ENCODE measurements at regions not wholly inside any gene's neighbourhood (a gene's known extent, or its start where the extent isn't known, plus 50 kb on each side); places are given as distances from the start of the nearest gene placed in this dataset.

GRCh38 chr4:149927514-149927913 is 111.9 kb upstream of the IQCM start:
- in situ Hi-C loops (cut with MboI; ENCODE audit: low sequenced_read_pairs), result no loop called here

- in situ Hi-C loops (cut with MboI; ENCODE audit: low sequenced_read_pairs), result no loop called here
Observed at GRCh38 chr4:149928507-149928906, 112.9 kb upstream of the IQCM start.

DNA sequence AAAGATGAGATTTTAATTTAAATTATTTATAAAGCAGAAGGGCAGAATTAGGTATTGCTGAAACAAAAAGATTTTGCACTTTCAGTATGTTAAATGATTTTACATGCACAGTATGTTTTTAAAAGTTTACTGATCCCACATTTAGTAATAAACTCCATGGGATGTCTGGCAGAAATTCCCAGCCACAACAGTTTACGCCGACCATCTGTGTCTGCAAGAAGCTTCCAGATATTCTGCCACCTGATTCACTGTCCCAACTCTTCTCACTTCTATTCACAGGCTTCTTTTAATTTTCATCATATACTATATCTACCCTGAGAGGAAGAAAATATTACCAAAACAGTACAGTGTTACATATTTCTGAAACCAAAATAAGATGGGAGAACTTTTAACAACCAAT is 115.8 kb upstream of the IQCM start:
- in situ Hi-C loops (cut with MboI; ENCODE audit: low sequenced_read_pairs), result no loop called here

GRCh38 chr4:149932188-149932587 is 116.5 kb upstream of the IQCM start:
- in situ Hi-C loops (cut with MboI; ENCODE audit: low sequenced_read_pairs), result no loop called here

GRCh38 chr4:149933120-149933519 is 117.5 kb upstream of the IQCM start:
- in situ Hi-C loops (cut with MboI; ENCODE audit: low sequenced_read_pairs), result no loop called here

GRCh38 chr4:149933883-149934282 is 118.2 kb upstream of the IQCM start:
- in situ Hi-C loops (cut with MboI; ENCODE audit: low sequenced_read_pairs), result no loop called here

DNA sequence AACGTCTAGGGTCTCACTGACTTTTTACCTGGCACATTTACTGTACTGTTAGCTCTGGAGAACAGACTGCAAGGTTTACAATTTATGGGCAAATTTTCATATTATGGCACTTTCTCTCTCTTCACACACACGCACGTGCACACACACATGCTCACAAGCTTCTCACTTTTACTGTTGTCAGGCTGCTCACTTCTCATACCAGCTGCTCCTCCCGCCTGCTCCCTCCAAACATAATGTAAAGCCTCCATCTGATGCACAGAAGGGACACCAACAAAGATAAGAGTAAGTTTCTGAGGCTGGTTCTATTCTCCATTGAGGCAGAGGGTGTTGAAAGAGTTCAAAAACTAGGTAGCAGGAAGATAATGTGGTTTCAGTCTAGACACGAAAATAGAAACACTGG is 128.9 kb upstream of the DCLK2 start:
- in situ Hi-C loops (cut with MboI; ENCODE audit: low sequenced_read_pairs), result no loop called here

DNA sequence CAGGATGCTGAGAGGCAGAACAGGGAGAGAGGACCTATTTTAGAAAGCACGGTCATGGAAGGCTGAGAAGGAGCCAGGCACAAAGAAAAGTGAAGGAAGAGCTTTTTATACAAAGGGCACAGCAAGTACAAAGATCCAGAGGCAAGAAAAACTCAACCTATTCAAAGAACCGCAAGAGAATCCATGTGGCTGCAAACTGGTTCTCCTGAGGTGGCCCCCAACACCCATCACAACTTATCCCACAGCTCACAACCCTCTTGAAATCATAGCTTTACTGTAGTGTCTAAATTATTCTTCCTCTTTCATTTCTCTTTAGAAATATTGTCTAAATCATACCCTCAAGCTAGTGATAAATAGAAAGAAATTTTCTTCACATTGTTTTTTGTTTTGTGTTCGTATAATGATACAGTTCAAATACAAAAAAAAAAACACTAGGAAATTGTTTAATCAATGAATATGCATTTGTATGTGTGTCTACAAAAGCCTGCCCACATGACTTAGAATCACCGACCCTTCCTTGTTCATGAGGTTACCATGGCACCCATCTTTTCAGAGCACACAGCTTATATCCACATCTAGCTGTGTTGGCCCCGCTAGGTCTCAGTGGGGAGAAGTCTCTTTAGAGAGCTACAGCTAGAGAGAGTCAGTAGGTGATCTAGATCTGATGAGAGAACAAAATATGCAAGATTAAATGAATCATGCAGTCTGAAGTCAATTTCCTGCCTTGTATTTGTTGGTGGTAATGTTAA is 126.9 kb upstream of the DCLK2 start:
- in situ Hi-C loops (cut with MboI; ENCODE audit: low sequenced_read_pairs), result no loop called here

- in situ Hi-C loops (cut with MboI; ENCODE audit: low sequenced_read_pairs), result no loop called here
Observed at GRCh38 chr4:149952101-149952500, 126.1 kb upstream of the DCLK2 start.

- in situ Hi-C loops (cut with MboI; ENCODE audit: low sequenced_read_pairs), result no loop called here
Observed at GRCh38 chr4:149952716-149953115, 125.5 kb upstream of the DCLK2 start.

DNA sequence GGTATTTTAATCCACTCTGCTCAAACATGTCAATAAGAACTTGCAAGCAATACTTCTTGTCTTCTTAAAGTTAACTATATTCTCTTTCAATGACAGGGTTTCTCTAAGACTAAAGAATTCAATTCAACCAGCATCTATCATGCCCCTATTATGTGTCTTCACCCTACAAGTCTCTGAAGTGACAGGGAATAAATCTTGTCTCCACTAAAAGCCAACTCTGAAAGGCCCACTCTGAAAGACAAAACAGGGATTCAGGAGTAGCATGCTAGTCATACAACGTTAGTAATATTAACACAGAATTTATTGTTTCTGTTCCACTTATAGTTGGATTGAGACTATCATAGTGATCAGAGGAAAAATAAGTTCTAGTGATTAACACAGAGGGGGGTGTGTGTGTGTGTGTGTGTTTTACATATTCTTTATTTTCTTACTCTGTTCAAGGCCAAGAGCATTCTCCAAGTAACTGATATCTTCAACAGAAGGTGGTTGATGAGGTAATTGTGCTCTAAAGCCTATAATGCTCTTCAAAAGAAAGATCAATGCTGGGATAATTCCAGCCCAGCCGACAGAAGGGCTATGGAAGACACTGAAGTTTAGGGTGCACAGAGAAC is 122.4 kb upstream of the DCLK2 start:
- in situ Hi-C loops (cut with MboI; ENCODE audit: low sequenced_read_pairs), result no loop called here

- in situ Hi-C loops (cut with MboI; ENCODE audit: low sequenced_read_pairs), result no loop called here
Observed at GRCh38 chr4:149956678-149957077, 121.6 kb upstream of the DCLK2 start.

GRCh38 chr4:149961876-149962597 is 116.2 kb upstream of the DCLK2 start:
- in situ Hi-C loops (cut with MboI; ENCODE audit: low sequenced_read_pairs), result no loop called here

- in situ Hi-C loops (cut with MboI; ENCODE audit: low sequenced_read_pairs), result no loop called here
Observed at GRCh38 chr4:149964001-149964796, 114.0 kb upstream of the DCLK2 start.

DNA sequence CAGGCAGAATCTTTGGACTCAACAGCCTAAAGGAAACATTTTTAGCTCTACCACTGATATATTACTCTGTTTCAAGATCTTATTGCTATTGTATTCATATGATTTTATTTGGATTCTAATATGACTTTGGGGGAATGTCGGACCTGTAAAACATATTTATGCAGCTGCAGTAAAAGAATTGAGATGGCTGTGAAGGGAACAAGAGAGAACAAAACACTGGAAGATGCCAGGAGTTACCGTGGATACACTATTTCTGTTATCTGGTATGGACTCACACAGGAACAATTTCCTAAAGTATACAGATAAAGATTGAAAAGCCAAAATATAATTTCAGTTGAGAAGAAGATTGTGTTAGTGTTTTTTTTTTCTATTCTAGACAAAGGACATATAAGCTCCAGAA is 113.0 kb upstream of the DCLK2 start:
- in situ Hi-C loops (cut with MboI; ENCODE audit: low sequenced_read_pairs), result no loop called here

- in situ Hi-C loops (cut with MboI; ENCODE audit: low sequenced_read_pairs), result no loop called here
Observed at GRCh38 chr4:149972407-149972806, 105.8 kb upstream of the DCLK2 start.

GRCh38 chr4:149973181-149973580 is 105.1 kb upstream of the DCLK2 start:
- in situ Hi-C loops (cut with MboI; ENCODE audit: low sequenced_read_pairs), result no loop called here

DNA sequence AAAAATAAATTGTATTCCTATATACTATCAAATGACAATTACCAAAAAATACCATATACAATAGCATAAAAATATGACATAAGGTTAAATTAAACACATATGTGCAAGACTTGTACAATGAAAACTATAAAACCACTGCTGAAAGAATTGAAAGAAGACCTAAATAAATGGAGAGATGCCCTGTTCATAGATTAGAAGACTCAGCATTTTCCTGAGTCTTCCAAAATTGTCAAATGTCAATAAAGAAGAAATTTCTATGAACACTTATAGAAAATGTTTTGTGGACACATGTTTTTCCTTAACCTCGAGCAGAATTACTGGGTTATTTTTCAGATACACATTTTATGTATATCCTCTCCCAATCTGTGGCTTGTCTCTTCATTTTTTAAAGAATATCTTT is 103.1 kb upstream of the DCLK2 start:
- in situ Hi-C loops (cut with MboI; ENCODE audit: low sequenced_read_pairs), result loop anchor here (25.0 kb wide), 1 partner anchor 887 kb away; no protein-coding TSS in a partner anchor

DNA sequence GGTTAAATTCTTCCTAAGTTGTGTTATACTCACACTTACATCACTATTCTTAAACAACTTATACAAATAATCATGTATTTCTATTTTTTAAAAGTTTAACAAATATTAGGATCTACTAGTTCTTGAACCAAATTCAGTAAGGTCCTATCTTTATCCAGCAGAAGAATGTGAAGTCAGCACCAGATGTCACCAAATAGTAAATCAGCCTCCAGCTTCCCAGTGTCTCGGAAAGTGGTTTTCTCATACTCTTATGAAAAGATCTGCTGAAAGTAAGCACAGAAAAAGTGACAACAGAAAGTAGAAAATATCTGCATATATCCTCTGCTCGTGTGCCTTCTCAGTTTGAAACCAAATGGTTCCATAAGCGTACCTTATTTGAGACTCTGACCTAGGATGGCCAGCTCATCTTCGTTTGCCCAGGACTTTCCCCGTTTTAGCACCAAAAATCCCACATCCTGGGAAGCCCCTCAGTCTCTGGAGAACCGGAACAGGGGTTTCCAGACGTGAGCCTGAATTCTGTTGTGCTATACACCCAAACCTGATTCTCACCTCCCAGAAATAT is 98.0 kb upstream of the DCLK2 start:
- in situ Hi-C loops (cut with MboI; ENCODE audit: low sequenced_read_pairs), result loop anchor here (25.0 kb wide), 1 partner anchor 882 kb away; no protein-coding TSS in a partner anchor

- in situ Hi-C loops (cut with MboI; ENCODE audit: low sequenced_read_pairs), result loop anchor here (25.0 kb wide), 1 partner anchor 881 kb away; no protein-coding TSS in a partner anchor
Observed at GRCh38 chr4:149980941-149981340, 97.3 kb upstream of the DCLK2 start.

DNA sequence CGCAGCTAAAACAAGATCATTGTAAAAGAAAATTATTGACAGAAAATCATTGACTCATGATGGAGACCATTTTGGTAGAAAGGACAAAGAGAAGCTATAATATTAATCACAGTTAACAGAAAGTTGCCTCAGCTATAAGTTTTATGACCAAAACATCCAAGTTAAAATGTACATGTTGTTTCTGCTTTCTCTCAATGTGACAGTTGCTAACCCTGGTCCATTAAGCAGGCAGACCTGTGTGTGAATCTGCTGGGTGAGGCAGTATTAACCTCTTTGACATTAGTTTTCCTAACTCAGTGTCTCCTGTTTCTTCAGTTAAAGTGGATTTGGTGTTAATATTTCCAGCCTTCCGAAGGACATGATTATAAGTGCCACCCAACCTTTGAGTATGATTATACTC is 94.8 kb upstream of the DCLK2 start:
- in situ Hi-C loops (cut with MboI; ENCODE audit: low sequenced_read_pairs), result loop anchor here (25.0 kb wide), 1 partner anchor 879 kb away; no protein-coding TSS in a partner anchor
